ENCODE measurements at regions not wholly inside any gene's neighbourhood (a gene's known extent, or its start where the extent isn't known, plus 50 kb on each side); places are given as distances from the start of the nearest gene placed in this dataset.

GRCh38 chr4:140251571-140251970 lies 97.6 kb upstream of the MAML3 start:
- H3K9me2 ChIP-seq (replicated peaks; ENCODE audit: control insufficient read depth, low read length): no peaks in the 10 kb centered on the region
- H3K79me2 ChIP-seq (ENCODE audit: control insufficient read depth, low read length): no peaks in the 10 kb centered on the region
- peak overlapping the region; percentile 76; the same call in 1 of the 2 replicates for H3K4me2 ChIP-seq (ENCODE audit: low read length)
- peaks cover 67% of the 10 kb centered on the region for H3K4me1 ChIP-seq (ENCODE audit: control insufficient read depth, low read length)
- peaks cover 7% of the 10 kb centered on the region for H3K27me3 ChIP-seq (ENCODE audit: control insufficient read depth, low read length)
- no peaks in the 10 kb centered on the region for H3K36me3 ChIP-seq (ENCODE audit: control insufficient read depth, low read length)
- H3K27ac ChIP-seq (ENCODE audit: low read depth, low read length): no peak overlapping the region
- no peaks in the 10 kb centered on the region for H3K9me3 ChIP-seq (ENCODE audit: control insufficient read depth, insufficient read depth, low read length)
- TF ChIP-seq EZH2phosphoT487 (IDR thresholded peaks at IDR 0.05; ENCODE audit: borderline replicate concordance, low read length): no peak
- peaks cover 3% of the 10 kb centered on the region; the same call in 1 of the 2 replicates for H3F3A ChIP-seq (ENCODE audit: control insufficient read depth, insufficient read depth)
- H3K4me3 ChIP-seq (ENCODE audit: low read length): no peak overlapping the region
- no peaks in the 10 kb centered on the region for H4K20me1 ChIP-seq (ENCODE audit: control insufficient read depth, insufficient read depth, low read depth, low read length)

GRCh38 chr4:140250989-140251552 lies 97.1 kb upstream of the MAML3 start:
- H3K4me2 ChIP-seq (ENCODE audit: low read length): no peak overlapping the region
- no peak for TF ChIP-seq EZH2phosphoT487 (IDR thresholded peaks at IDR 0.05; ENCODE audit: borderline replicate concordance, low read length)
- TF ChIP-seq, protein P1, sequence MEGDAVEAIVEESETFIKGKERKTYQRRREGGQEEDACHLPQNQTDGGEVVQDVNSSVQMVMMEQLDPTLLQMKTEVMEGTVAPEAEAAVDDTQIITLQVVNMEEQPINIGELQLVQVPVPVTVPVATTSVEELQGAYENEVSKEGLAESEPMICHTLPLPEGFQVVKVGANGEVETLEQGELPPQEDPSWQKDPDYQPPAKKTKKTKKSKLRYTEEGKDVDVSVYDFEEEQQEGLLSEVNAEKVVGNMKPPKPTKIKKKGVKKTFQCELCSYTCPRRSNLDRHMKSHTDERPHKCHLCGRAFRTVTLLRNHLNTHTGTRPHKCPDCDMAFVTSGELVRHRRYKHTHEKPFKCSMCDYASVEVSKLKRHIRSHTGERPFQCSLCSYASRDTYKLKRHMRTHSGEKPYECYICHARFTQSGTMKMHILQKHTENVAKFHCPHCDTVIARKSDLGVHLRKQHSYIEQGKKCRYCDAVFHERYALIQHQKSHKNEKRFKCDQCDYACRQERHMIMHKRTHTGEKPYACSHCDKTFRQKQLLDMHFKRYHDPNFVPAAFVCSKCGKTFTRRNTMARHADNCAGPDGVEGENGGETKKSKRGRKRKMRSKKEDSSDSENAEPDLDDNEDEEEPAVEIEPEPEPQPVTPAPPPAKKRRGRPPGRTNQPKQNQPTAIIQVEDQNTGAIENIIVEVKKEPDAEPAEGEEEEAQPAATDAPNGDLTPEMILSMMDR (IDR thresholded peaks at IDR 0.05; ENCODE audit: low read depth, low read length, poor library complexity, severe bottlenecking): no peak
- no peaks in the 10 kb centered on the region for H3K9me3 ChIP-seq (ENCODE audit: control insufficient read depth, insufficient read depth, low read length)
- H3K79me2 ChIP-seq (ENCODE audit: control insufficient read depth, low read length): no peaks in the 10 kb centered on the region
- no peak overlapping the region for H3K27ac ChIP-seq (ENCODE audit: low read depth, low read length)
- no peak overlapping the region for H3K4me3 ChIP-seq (ENCODE audit: low read length)
- no peaks in the 10 kb centered on the region for H3K9me2 ChIP-seq (replicated peaks; ENCODE audit: control insufficient read depth, low read length)
- peaks cover 3% of the 10 kb centered on the region; the same call in 1 of the 2 replicates for H3F3A ChIP-seq (ENCODE audit: control insufficient read depth, insufficient read depth)
- H4K20me1 ChIP-seq (ENCODE audit: control insufficient read depth, insufficient read depth, low read depth, low read length): no peaks in the 10 kb centered on the region
- peaks cover 7% of the 10 kb centered on the region for H3K27me3 ChIP-seq (ENCODE audit: control insufficient read depth, low read length)
- peaks cover 67% of the 10 kb centered on the region for H3K4me1 ChIP-seq (ENCODE audit: control insufficient read depth, low read length)
- H3K36me3 ChIP-seq (ENCODE audit: control insufficient read depth, low read length): no peaks in the 10 kb centered on the region

- no peaks in the 10 kb centered on the region for H3K9me3 ChIP-seq (ENCODE audit: control insufficient read depth, insufficient read depth, low read length)
- H3K4me1 ChIP-seq (ENCODE audit: control insufficient read depth, low read length): peaks cover 61% of the 10 kb centered on the region
- H3K36me3 ChIP-seq (ENCODE audit: control insufficient read depth, low read length): no peaks in the 10 kb centered on the region
- peaks cover 11% of the 10 kb centered on the region for H3F3A ChIP-seq (ENCODE audit: control insufficient read depth, insufficient read depth)
- no peaks in the 10 kb centered on the region for H4K20me1 ChIP-seq (ENCODE audit: control insufficient read depth, insufficient read depth, low read depth, low read length)
- no peak for TF ChIP-seq EZH2phosphoT487 (IDR thresholded peaks at IDR 0.05; ENCODE audit: borderline replicate concordance, low read length)
- TF ChIP-seq, protein P1 (IDR thresholded peaks at IDR 0.05; ENCODE audit: low read depth, low read length, poor library complexity, severe bottlenecking): no peak
- H3K27me3 ChIP-seq (ENCODE audit: control insufficient read depth, low read length): peaks cover 7% of the 10 kb centered on the region
- peak overlapping the region; percentile 54 for H3K4me2 ChIP-seq (ENCODE audit: low read length)
- no peak overlapping the region for H3K27ac ChIP-seq (ENCODE audit: low read depth, low read length)
- H3K4me3 ChIP-seq (ENCODE audit: low read length): peak overlapping the region; percentile 28
- no peaks in the 10 kb centered on the region for H3K79me2 ChIP-seq (ENCODE audit: control insufficient read depth, low read length)
- H3K9me2 ChIP-seq (replicated peaks; ENCODE audit: control insufficient read depth, low read length): no peaks in the 10 kb centered on the region
These were observed 95.4 kb upstream of the MAML3 start for GRCh38 chr4:140249351-140249750.

DNA sequence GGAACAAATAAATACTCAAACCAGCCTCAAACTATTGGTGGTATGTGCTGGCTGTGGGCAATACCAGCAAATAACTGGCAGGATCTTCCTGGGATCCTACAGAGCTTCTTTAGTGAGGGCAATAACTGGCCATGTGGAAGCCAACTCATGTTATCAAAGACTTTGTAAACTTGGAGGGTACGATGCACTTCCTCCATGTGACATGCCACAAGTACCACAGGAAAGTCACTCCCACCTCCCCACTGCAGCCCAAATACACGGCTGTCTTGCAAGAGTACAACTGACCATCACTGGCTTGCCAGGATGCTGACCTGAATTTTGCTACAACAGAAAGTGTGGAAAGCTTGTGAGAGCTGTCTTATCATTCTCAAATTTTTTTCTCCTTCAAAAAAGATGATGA lies 93.3 kb upstream of the MAML3 start:
- H3K9me3 ChIP-seq (ENCODE audit: control insufficient read depth, insufficient read depth, low read length): no peaks in the 10 kb centered on the region
- no peaks in the 10 kb centered on the region for H3K36me3 ChIP-seq (ENCODE audit: control insufficient read depth, low read length)
- H3K4me1 ChIP-seq (ENCODE audit: control insufficient read depth, low read length): peaks cover 66% of the 10 kb centered on the region
- H3K27me3 ChIP-seq (ENCODE audit: control insufficient read depth, low read length): no peaks in the 10 kb centered on the region
- TF ChIP-seq EZH2phosphoT487 (IDR thresholded peaks at IDR 0.05; ENCODE audit: borderline replicate concordance, low read length): no peak
- TF ChIP-seq, protein P1 (IDR thresholded peaks at IDR 0.05; ENCODE audit: low read depth, low read length, poor library complexity, severe bottlenecking): no peak
- no peak overlapping the region for H3K27ac ChIP-seq (ENCODE audit: low read depth, low read length)
- H3F3A ChIP-seq (ENCODE audit: control insufficient read depth, insufficient read depth): peaks cover 25% of the 10 kb centered on the region
- H4K20me1 ChIP-seq (ENCODE audit: control insufficient read depth, insufficient read depth, low read depth, low read length): no peaks in the 10 kb centered on the region
- no peaks in the 10 kb centered on the region for H3K9me2 ChIP-seq (replicated peaks; ENCODE audit: control insufficient read depth, low read length)
- no peaks in the 10 kb centered on the region for H3K79me2 ChIP-seq (ENCODE audit: control insufficient read depth, low read length)
- H3K4me3 ChIP-seq (ENCODE audit: low read length): no peak overlapping the region
- H3K4me2 ChIP-seq (ENCODE audit: low read length): no peak overlapping the region

All from DOHH2 (cell line).